Activated naive CD4-positive, alpha-beta T cell treated with anti-CD3 and anti-CD28 coated beads for 36 hours (primary cell): ENCODE measurements at regions not wholly inside any gene's neighbourhood (a gene's known extent, or its start where the extent isn't known, plus 50 kb on each side); places are given as distances from the start of the nearest gene placed in this dataset.

Source experiments
- CTCF ChIA-PET: fragments of 350-600 bp; sonication (Branson Sonifier 250); formaldehyde crosslinking; loops from one replicate; lab custom pipeline; 2021; ENCODE audit warnings: antibody characterized with exemption; lab: Charles Lee
- DNase-seq: peaks from one replicate; pipeline ENCODE4 v3.0.0-alpha.2; 2020
- H3K27ac Mint-ChIP-seq: one replicate; pipeline ENCODE4 v1.8.0; 2021; ENCODE audit warnings: mild to moderate bottlenecking, mixed read lengths
- H3K27me3 Mint-ChIP-seq: one replicate; pipeline ENCODE4 v1.8.0; 2021; ENCODE audit warnings: low read depth, mixed read lengths
- H3K36me3 Mint-ChIP-seq: one replicate; pipeline ENCODE4 v1.8.0; 2021; ENCODE audit warnings: low read depth, mixed read lengths
- H3K4me1 Mint-ChIP-seq: one replicate; pipeline ENCODE4 v1.8.0; 2021; ENCODE audit warnings: low read depth, mixed read lengths
- H3K4me3 Mint-ChIP-seq: one replicate; pipeline ENCODE4 v1.8.0; 2021; ENCODE audit warnings: mild to moderate bottlenecking, moderate library complexity, mixed read lengths
- H3K9me3 Mint-ChIP-seq: one replicate; pipeline ENCODE4 v1.8.0; 2021; ENCODE audit warnings: mixed read lengths
- intact Hi-C: fragments of 100-400 bp; cut with micrococcal nuclease; formaldehyde crosslinking; loops from one replicate; pipeline ENCODE4 v1.15.1; 2023

DNA sequence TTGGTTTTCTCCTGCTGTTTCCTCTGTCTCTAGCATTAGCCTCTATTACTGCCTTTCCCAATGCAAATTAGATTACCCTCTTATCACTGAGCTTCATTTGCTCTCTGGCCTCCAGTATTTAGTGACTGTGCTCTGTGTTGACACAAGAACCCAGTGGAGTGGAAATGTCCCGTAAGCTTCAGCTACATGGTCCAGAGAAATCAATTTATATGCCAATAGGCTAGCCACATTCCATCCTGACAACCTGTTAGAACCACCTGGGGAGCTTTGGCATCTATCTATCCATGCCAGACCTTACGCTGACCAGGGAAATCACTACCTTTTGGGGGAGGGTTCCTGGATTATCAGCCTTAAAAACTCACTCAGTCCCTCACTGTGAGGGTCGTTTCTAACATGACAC lies 459.6 kb downstream of the UTRN start:
- Mint-ChIP-seq H3K4me1 (no peaks in the 10 kb centered on the region), H3K9me3 (no peaks in the 10 kb centered on the region), H3K4me3 (no peak overlapping the region), H3K36me3 (peaks cover 1% of the 10 kb centered on the region), H3K27me3 (no peaks in the 10 kb centered on the region), H3K27ac (no peak overlapping the region)
- DNase-seq: no peak
- CTCF ChIA-PET: no interaction called here
- intact Hi-C loops: no loop called here

DNA sequence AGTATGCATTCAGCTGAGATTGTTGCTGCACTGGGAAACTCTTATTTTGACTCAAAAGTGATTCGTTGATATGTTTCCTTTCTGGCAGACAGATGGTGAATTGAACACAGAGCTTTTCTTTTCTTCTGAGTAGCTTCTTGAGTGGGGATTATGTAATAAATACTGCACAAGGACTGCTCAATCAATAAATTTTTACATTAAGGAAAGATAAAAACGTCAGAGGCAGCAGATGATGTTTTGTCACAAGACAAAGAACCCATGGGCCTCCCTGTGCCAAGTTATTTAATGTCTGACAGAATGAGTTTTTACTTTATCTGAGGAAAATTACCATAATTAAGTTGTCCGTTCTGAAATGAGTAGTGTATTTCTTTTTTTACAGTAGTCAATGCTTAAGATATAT lies 460.3 kb downstream of the UTRN start:
- CTCF ChIA-PET: no interaction called here
- H3K27me3 Mint-ChIP-seq: no peaks in the 10 kb centered on the region
- intact Hi-C loops: no loop called here
- H3K27ac Mint-ChIP-seq: no peak overlapping the region
- DNase-seq: no peak
- no peaks in the 10 kb centered on the region for H3K9me3 Mint-ChIP-seq
- no peaks in the 10 kb centered on the region for H3K4me1 Mint-ChIP-seq
- H3K4me3 Mint-ChIP-seq: no peak overlapping the region
- peaks cover 1% of the 10 kb centered on the region for H3K36me3 Mint-ChIP-seq

DNA sequence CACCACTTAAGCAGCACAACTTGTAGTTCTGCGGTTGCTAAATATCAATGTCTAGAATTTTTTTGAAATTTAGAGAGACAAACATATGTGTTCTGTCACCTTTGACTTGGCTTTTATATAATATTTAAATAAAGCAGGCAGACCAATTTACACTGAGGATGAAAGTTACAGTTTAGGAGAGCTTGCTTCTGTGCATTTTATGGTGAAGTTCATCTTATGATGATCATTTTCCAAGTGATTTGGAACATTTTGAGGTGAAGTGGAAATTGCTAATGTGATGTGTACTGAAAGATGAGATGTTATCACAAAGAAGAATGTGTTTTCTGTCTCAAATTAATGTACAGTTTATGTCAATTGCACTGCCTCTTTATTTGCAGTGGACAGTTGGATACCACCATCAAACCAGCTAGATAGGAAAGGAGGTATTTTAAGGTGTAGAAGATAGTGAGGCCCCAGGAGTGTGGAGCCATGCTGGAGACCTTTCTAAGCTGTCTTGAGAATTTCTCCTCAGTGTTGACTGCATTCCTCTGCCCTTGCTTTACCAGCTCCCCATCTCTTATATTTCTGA lies 461.9 kb downstream of the UTRN start:
- no peak overlapping the region for H3K4me3 Mint-ChIP-seq
- H3K4me1 Mint-ChIP-seq: no peaks in the 10 kb centered on the region
- H3K36me3 Mint-ChIP-seq: peaks cover 1% of the 10 kb centered on the region
- H3K27me3 Mint-ChIP-seq: no peaks in the 10 kb centered on the region
- H3K9me3 Mint-ChIP-seq: no peaks in the 10 kb centered on the region
- CTCF ChIA-PET: no interaction called here
- no peak for DNase-seq
- no peak overlapping the region for H3K27ac Mint-ChIP-seq
- intact Hi-C loops: no loop called here

DNA sequence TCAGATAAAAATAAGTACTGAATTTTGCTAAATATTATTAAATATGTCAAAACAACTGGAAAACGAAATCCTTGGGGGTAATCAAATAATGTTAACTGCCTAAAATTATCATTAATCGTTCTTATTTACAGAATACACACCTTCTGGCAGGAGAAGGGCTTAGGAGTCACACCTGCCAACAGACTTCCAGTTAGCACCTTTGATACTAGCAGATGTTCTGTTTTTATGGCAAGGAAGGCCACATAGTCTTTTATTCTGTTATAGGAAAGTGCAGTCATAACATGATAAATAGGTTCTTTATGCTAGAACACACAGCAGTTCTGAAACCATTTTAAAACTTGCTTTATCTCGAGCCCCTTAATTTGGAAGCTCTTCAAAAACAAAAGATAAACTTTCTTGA lies 464.1 kb downstream of the UTRN start:
- no peak overlapping the region for H3K27ac Mint-ChIP-seq
- H3K4me3 Mint-ChIP-seq: no peak overlapping the region

DNA sequence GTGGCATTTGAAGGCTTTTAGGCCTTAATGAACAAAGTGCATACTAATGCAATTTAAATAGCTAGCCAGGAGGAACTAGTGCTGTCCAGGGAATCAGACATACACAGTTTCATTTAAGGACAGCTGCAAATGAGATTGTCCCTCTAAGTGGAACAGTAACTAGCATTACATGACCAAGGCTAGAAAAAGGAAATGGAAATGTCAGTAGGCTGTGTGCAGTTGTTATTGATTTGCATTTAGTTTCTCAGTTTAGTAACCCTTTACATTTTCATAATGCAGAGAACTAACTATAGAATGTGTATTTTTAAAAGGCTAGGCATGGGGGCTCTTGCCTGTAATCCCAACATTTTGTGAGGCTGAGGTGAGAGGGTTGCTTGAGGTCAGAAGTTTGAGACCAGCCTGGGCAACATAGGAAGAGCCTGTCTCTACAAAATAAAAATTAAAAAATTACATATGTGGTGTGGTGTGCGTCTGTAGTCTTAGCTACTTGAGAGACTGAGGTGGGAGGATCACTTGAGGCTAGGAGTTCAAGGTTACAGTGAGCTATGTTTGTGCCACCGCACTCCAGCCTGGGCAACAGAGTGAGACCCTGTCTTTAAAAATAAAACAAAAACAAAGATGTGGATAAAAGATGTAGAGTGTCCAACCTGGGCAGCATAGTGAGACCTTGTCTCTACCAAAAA lies 468.0 kb downstream of the UTRN start:
- no peaks in the 10 kb centered on the region for H3K4me1 Mint-ChIP-seq
- CTCF ChIA-PET: no interaction called here
- peaks cover 2% of the 10 kb centered on the region for H3K36me3 Mint-ChIP-seq
- no peaks in the 10 kb centered on the region for H3K27me3 Mint-ChIP-seq
- no peak for DNase-seq
- intact Hi-C loops: no loop called here
- no peak overlapping the region for H3K27ac Mint-ChIP-seq
- H3K4me3 Mint-ChIP-seq: no peak overlapping the region
- H3K9me3 Mint-ChIP-seq: no peaks in the 10 kb centered on the region

More for the DNA sequence above, 464.1 kb downstream of the UTRN start:
- CTCF ChIA-PET: no interaction called here
- Mint-ChIP-seq H3K9me3 (no peaks in the 10 kb centered on the region), H3K36me3 (no peaks in the 10 kb centered on the region), H3K27me3 (no peaks in the 10 kb centered on the region), H3K4me1 (no peaks in the 10 kb centered on the region)
- no peak for DNase-seq
- intact Hi-C loops: no loop called here

DNA sequence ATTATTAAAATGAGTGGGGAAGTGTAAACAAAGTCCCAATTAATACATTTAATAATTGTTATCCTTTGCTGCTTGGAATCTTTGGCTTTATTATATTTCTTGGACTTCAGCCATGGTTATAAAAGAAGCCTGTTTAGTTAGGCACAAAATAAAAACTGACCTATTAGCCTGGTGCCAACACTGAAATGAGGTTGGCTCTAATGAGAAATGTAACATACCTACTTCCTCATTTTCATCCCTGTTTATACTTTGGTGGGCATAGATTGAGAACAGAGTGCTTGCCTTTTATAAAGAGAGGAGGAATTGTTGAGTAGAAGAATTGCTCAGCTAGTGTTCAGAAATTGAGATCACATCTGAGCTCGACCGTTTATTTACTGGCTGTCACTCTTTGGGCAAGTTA lies 471.3 kb downstream of the UTRN start:
- peaks cover 2% of the 10 kb centered on the region for H3K36me3 Mint-ChIP-seq
- intact Hi-C loops: no loop called here
- H3K4me3 Mint-ChIP-seq: no peak overlapping the region

DNA sequence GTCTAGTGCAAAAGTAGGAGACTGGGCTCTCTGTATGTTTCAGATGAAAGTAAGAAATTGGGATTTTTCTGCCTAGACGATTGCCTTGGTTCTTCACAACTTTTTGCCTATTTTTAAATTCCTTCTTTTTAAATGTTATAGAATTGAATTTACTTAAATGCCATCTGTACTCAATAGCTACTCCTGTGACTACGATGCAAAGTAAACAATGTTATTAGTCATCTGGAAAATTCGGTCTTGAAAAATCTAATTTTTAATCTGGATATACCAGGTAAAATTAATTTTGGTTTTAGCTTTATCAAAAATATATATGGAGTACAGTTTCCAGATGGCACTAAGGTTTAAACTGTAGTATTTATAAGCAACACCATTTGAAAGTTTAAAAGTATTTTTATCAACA lies 472.2 kb downstream of the UTRN start:
- H3K27me3 Mint-ChIP-seq: no peaks in the 10 kb centered on the region
- no peaks in the 10 kb centered on the region for H3K9me3 Mint-ChIP-seq
- no peak for DNase-seq
- H3K27ac Mint-ChIP-seq: no peak overlapping the region
- CTCF ChIA-PET: interaction anchor here (0.6 kb wide), 1 partner anchor 72 kb away, joined by 3 read pairs; no protein-coding TSS in a partner anchor
- intact Hi-C loops: no loop called here
- H3K4me3 Mint-ChIP-seq: no peak overlapping the region
- peaks cover 2% of the 10 kb centered on the region for H3K36me3 Mint-ChIP-seq
- no peaks in the 10 kb centered on the region for H3K4me1 Mint-ChIP-seq

More for the DNA sequence above, 471.3 kb downstream of the UTRN start:
- DNase-seq: no peak
- H3K4me1 Mint-ChIP-seq: no peaks in the 10 kb centered on the region
- no peaks in the 10 kb centered on the region for H3K27me3 Mint-ChIP-seq
- CTCF ChIA-PET: no interaction called here
- H3K9me3 Mint-ChIP-seq: no peaks in the 10 kb centered on the region
- H3K27ac Mint-ChIP-seq: no peak overlapping the region

DNA sequence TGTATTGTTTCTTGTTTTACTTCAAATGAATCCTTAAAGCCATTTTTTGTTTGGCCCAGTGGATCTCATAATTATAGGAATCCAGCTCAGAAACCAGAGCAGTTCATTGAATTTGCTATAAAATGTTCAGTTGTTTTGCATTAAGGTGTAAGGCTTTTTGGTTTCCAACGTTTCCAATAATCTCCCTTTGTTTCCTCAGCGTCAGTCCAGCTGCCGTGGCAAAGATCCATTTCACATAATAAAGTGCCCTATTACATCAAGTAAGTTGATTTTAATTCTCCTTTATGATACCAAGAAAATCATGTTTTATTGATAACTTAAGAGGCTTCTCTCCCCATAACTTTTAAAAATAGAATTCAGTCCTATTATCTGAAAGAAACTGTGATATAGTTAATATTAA lies 472.6 kb downstream of the UTRN start:
- CTCF ChIA-PET: interaction anchor here (0.6 kb wide), 1 partner anchor 72 kb away, joined by 3 read pairs; no protein-coding TSS in a partner anchor
- no peak overlapping the region for H3K27ac Mint-ChIP-seq
- no peak for DNase-seq
- H3K4me1 Mint-ChIP-seq: no peaks in the 10 kb centered on the region
- no peaks in the 10 kb centered on the region for H3K9me3 Mint-ChIP-seq
- intact Hi-C loops: no loop called here
- peaks cover 2% of the 10 kb centered on the region for H3K36me3 Mint-ChIP-seq
- no peak overlapping the region for H3K4me3 Mint-ChIP-seq
- no peaks in the 10 kb centered on the region for H3K27me3 Mint-ChIP-seq

DNA sequence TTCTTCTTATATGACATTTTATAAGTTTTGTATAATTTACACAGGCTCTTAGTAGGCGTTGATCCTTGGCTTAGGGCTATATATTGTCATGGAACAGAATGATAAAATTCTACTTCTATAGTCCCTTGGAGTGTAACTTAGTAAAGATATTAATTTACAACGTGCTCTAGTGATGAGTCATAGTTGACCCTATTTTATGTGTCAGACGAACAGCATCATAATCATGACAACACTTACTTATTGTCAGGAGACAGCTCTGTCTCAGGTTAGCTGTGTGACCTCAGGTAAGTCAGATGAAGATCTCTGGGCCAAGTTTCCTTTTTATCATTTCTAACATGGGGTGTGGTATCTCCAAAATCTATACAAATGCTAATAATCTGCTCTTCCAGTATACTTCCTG lies 473.5 kb downstream of the UTRN start:
- H3K4me3 Mint-ChIP-seq: no peak overlapping the region
- CTCF ChIA-PET: no interaction called here
- no peaks in the 10 kb centered on the region for H3K4me1 Mint-ChIP-seq
- H3K9me3 Mint-ChIP-seq: no peaks in the 10 kb centered on the region
- H3K27ac Mint-ChIP-seq: no peak overlapping the region
- H3K27me3 Mint-ChIP-seq: no peaks in the 10 kb centered on the region
- no peak for DNase-seq
- peaks cover 2% of the 10 kb centered on the region for H3K36me3 Mint-ChIP-seq
- intact Hi-C loops: no loop called here

DNA sequence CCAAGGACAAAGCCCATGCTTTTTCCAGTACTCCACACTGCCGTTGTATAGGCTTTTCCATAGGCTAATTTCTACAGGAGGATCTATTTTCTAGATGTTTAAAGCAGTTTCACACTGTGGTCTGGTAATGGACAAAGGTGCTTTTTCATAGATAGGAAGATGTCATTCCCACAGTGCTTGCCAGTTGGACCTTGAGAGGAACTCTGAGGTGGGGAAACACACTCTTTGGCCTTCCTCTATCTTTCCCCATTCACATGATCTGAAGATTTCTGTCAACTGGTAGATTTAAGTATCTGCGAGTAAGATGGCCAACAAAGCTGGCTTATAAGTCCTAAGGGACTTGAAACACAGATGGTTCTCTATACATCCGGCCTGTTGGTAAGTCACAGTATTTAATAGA lies 477.3 kb downstream of the UTRN start:
- Mint-ChIP-seq H3K4me1 (no peaks in the 10 kb centered on the region), H3K27ac (no peak overlapping the region), H3K36me3 (peaks cover 2% of the 10 kb centered on the region), H3K4me3 (no peak overlapping the region), H3K27me3 (no peaks in the 10 kb centered on the region), H3K9me3 (no peaks in the 10 kb centered on the region)
- CTCF ChIA-PET: no interaction called here
- no peak for DNase-seq
- intact Hi-C loops: no loop called here

DNA sequence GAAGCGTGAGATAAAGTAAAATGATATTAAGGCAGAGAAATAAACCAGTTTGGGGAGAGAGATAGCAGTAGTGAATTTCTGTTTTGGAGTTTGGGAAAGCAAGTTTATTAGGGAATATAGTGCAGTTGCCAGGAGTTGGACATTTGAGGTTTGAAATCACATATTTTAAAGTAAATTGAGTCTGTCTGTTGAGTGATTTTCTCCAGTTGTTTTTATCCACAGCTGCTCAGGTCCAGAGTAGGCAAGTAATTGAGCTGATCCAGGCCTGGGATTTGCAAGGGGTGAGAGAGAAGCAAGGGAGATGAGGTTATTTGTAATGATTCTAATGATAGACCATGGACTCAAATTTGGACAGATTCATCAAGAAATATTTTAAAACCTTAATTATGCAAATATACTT lies 481.9 kb downstream of the UTRN start:
- Mint-ChIP-seq H3K27ac (no peak overlapping the region), H3K27me3 (no peaks in the 10 kb centered on the region), H3K4me1 (no peaks in the 10 kb centered on the region), H3K4me3 (no peak overlapping the region), H3K36me3 (no peaks in the 10 kb centered on the region), H3K9me3 (no peaks in the 10 kb centered on the region)
- DNase-seq: no peak
- intact Hi-C loops: no loop called here
- CTCF ChIA-PET: no interaction called here

DNA sequence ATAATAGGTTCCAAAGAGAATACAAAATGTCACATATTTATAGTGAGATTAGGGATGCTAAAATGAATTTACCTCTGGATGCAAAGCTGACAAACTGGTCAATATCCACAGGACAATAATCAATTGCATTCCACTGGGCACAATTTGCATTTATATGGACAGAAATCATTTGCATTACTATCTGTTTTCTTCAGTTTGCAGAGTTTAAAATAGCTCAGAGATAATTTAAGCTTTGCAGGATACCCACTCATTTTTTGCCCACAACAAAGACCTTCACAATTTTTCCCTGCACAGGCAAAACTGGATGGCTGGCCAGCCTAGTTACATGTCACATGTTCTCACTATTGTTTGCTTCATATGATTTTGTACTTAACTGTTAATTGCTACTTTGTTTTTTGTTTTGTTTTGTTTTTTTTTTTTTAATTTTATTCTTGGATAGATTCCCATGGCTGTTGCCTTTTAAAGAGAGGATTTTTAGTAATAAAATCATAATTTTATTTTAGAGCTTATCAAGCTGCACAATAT lies 483.5 kb downstream of the UTRN start:
- no peaks in the 10 kb centered on the region for H3K9me3 Mint-ChIP-seq
- no peaks in the 10 kb centered on the region for H3K27me3 Mint-ChIP-seq
- no peak overlapping the region for H3K27ac Mint-ChIP-seq
- H3K4me3 Mint-ChIP-seq: no peak overlapping the region
- no peaks in the 10 kb centered on the region for H3K36me3 Mint-ChIP-seq
- H3K4me1 Mint-ChIP-seq: no peaks in the 10 kb centered on the region
- intact Hi-C loops: no loop called here
- CTCF ChIA-PET: interaction anchor here (1.4 kb wide), 1 partner anchor 10 kb away, joined by 4 read pairs; no protein-coding TSS in a partner anchor
- no peak for DNase-seq

DNA sequence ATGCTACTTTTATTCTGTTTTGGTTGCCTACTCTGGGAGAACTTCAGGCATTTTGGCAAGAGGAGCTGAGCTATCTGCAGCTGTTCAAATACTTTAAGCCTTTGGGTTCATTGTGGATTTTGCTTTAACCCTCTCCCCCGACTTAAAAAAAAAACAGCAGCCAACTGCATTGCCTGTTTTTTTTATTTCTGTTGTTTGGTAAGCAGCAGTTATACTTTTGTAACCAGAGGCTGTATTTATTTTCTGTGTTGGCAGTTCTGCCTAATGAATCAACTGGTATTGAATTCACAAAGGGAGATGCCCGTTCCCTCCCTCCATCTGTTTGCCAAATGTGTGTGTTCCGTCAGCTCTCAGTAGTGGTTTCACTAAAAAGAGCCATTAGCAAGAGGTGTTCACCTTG lies 484.0 kb downstream of the UTRN start:
- intact Hi-C loops: no loop called here
- no peaks in the 10 kb centered on the region for H3K36me3 Mint-ChIP-seq
- CTCF ChIA-PET: interaction anchor here (1.4 kb wide), 1 partner anchor 10 kb away, joined by 4 read pairs; no protein-coding TSS in a partner anchor
- H3K27me3 Mint-ChIP-seq: no peaks in the 10 kb centered on the region
- no peak for DNase-seq
- no peaks in the 10 kb centered on the region for H3K4me1 Mint-ChIP-seq
- H3K9me3 Mint-ChIP-seq: no peaks in the 10 kb centered on the region
- H3K27ac Mint-ChIP-seq: no peak overlapping the region
- no peak overlapping the region for H3K4me3 Mint-ChIP-seq
